HG03045 (cell line): ENCODE measurements at regions not wholly inside any gene's neighbourhood (a gene's known extent, or its start where the extent isn't known, plus 50 kb on each side); places are given as distances from the start of the nearest gene placed in this dataset.

ENCODE experiments used
- ATAC-seq: cut with Tn5 transposase; IDR thresholded peaks from one replicate; pipeline ENCODE4 v1.9.1; 2021; ENCODE audit warnings: mild to moderate bottlenecking, moderate library complexity; ENCODE audit not compliant: unreplicated experiment

GRCh38 chr3:41126961-41127360 is 72.3 kb upstream of the CTNNB1 start:
- ATAC-seq: no peak

- ATAC-seq: no peak
Measured at GRCh38 chr3:41127414-41127813, 71.9 kb upstream of the CTNNB1 start.

- no peak for ATAC-seq
Measured at GRCh38 chr3:41129731-41130130, 69.6 kb upstream of the CTNNB1 start.

- no peak for ATAC-seq
Measured at GRCh38 chr3:41131224-41131623, 68.1 kb upstream of the CTNNB1 start.

DNA sequence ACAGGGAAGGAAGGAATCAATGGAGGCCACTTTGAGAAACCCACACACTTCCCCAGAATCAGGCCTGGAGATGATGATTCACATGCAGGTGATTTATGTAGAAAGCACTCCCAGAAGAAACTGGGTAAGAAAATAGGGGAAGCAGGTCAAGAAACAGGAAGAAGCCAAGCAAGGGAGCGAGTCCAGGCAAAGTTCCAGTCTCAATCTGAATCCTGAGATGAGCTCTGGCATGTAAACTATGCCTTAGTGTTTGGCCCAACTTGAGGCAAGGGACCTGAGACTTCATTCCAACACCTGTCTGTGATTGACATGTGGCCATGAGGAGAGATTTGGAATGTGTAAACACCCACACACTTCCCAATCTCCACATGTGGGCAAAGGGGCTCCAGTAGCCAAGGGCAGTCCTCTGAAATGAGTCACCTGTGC is 61.6 kb upstream of the CTNNB1 start:
- no peak for ATAC-seq

DNA sequence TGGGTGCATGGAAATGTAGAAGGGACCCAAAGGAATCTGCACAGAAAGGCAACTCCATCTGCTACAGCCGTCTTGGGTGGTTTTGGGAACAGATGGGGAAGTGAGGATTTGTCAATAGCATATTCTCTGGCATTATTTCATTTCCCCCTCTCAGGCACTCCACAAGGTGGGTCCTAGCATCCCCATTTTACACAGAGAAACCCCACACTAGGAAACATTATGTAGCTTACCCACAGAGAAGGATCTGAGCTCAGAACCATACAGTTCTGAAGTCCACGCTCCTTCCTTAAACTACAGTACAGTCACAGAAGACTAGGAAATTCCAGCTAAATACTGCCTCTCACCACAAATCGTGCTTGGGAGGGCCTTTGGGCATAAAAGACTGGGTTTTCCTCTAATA is 61.2 kb upstream of the CTNNB1 start:
- ATAC-seq: no peak

DNA sequence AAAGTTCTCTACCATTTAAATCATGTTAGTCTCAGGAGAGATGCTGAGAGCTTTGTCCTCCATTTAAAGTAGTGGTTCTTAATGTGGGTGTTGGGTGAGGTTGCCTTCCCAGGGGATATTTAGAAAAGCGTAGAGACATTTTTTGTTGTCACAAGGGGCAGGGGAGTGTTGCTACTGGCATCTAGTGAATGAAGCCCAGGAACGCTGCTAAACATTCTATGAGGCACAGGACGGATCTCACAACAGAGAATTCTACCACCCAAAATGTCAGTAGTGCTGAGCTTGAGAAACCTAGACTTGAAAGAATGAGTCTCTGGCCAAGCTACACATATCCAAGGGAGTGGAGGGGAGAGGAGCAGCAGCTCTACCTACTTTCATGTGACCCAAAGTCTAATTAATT is 60.7 kb upstream of the CTNNB1 start:
- no peak for ATAC-seq

GRCh38 chr3:41140242-41140641 is 59.1 kb upstream of the CTNNB1 start:
- ATAC-seq: no peak

DNA sequence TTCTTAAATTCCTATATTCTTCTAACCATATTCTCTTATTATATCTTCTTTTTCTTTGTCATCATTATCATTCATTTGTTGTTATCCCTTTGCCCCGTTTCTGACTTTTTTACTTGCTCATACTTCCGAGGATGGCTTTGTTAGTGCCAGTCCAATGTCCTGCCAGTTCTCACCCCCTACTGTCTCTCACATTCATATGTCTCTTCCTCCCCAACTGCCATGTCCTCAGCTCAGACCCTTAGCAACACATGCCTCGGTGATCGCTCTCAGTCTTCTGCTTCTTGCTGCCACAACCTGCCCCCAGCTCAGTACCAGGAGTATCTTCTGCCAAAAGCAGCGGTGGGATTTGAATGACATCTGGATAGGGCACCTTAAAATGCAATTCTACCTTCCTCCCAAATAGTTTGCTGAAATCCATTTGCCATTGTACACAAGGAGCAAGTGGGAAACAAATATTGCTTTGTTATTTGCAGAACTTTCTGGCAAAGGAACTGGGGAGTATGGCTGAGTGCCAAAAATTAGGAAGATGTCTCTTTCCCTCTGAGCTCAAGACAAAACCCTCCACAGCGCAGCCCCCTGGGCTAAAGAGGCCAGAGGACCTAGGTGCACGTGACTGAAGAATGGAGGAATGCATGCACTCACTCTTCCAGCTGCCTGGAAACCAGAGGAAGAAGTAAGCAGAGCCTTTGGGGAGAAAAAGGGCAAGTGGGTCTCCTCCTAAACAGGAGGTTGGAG is 57.7 kb upstream of the CTNNB1 start:
- no peak for ATAC-seq

DNA sequence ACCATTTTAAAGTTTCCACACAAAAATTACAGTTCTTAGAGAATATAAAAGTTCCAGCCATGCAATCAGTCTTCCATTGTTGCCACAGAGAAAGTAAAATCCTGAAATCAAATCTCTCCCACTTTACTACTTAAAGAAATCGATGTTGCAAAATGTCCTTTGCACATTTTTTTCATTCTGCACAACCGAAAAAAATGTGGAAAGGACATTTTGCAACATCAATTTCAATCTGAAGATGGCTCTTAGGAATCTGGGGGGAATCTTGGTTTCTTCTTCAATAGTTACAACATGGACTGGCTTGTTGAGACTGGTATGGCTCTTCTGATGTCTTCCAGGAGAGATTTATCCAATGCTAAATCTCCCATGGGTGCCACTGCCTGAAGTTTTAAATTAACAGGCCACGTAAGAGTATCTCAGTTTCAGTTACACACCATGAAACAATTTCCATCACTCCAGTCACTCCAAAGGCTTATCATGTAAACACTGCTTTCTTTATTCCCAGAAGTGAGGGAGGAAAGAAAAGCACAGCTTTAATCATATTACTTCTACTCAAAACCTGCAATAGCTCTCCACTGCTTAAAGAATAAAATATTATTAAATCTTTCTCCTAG is 55.8 kb upstream of the CTNNB1 start:
- ATAC-seq: no peak

DNA sequence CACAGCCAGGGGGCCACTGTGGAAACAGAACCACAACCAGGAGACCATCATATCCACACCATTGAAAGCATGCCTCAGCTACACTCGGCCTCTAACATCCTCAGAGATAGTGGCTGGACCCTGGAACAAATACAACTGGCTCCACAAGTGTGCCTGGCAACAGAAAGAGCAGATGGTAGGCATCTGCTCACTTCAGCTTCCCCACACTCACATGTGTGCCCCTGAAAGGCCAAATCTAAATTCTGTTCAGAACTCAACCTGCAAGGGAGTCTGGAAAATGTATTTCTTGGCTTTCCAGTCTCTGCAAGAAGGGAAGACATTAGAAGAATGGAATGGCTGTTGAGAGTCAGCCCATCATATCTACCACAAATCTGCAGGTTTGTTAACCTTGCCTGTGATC is 54.7 kb upstream of the CTNNB1 start:
- ATAC-seq: no peak

- ATAC-seq: no peak
Measured at GRCh38 chr3:41148478-41148877, 50.8 kb upstream of the CTNNB1 start.

DNA sequence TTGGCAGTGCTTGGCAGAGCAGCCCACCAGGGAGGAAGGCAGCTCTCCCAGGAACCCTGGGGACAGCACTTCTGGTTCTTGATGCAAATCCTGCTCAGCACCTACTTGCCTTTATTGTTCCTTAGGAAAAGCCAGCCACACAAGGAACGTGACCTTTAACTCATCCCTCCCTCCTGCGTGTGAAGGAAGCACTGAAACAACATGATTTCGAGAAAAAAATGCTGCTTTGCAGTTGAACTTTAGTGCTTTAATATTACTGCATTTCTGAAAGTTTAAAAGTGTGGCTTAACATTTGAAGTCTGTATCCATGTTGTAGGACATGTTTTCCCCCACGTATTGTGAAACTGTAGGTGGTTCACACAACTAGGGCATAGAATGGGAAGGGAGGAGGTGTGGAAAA is 50.4 kb upstream of the CTNNB1 start:
- no peak for ATAC-seq
